MM.1S (cell line): ENCODE measurements at regions not wholly inside any gene's neighbourhood (a gene's known extent, or its start where the extent isn't known, plus 50 kb on each side); places are given as distances from the start of the nearest gene placed in this dataset.

ENCODE experiments used
- DNase-seq: peaks from one replicate; pipeline ENCODE4 v3.0.0-alpha.2; 2015
- H2AFZ ChIP-seq: fragments of 300-600 bp; sonication (generic); 2 replicates; pipeline ENCODE4 v1.6.0; 2016; ENCODE audit warnings: antibody characterized with exemption, low read length
- H3F3A ChIP-seq: fragments of 300-600 bp; sonication (generic); 2 replicates; pipeline ENCODE4 v1.6.1; 2016; ENCODE audit warnings: mild to moderate bottlenecking, antibody characterized with exemption, low read length, moderate library complexity, mixed read lengths; ENCODE audit not compliant: insufficient read depth
- H3K27ac ChIP-seq: fragments of 300-600 bp; sonication (generic); 2 replicates; pipeline ENCODE4 v1.5.1; 2016; ENCODE audit warnings: mild to moderate bottlenecking, low read length
- H3K27me3 ChIP-seq: fragments of 300-600 bp; sonication (generic); replicated peaks from 2 replicates; pipeline ENCODE4 v1.6.0; 2016; ENCODE audit warnings: low read length; ENCODE audit not compliant: insufficient read depth
- H3K36me3 ChIP-seq: fragments of 300-600 bp; sonication (generic); replicated peaks from 2 replicates; pipeline ENCODE4 v1.6.1; 2016; ENCODE audit warnings: mild to moderate bottlenecking, low read length, mixed read lengths; ENCODE audit not compliant: insufficient read depth
- H3K4me1 ChIP-seq: fragments of 300-600 bp; sonication (generic); 2 replicates; pipeline ENCODE4 v1.6.1; 2016; ENCODE audit warnings: low read length, mixed read lengths
- H3K4me2 ChIP-seq: fragments of 300-600 bp; sonication (generic); 2 replicates; pipeline ENCODE4 v1.6.0; 2016; ENCODE audit warnings: low read depth, low read length
- H3K4me3 ChIP-seq: fragments of 300-600 bp; sonication (generic); 2 replicates; pipeline ENCODE4 v1.5.1; 2016; ENCODE audit warnings: low read length, mixed read lengths
- H3K79me2 ChIP-seq: fragments of 300-600 bp; sonication (generic); 2 replicates; pipeline ENCODE4 v1.6.1; 2016; ENCODE audit warnings: mixed run types, low read length, mixed read lengths
- H3K9ac ChIP-seq: fragments of 300-600 bp; sonication (generic); 2 replicates; pipeline ENCODE4 v1.6.1; 2016; ENCODE audit warnings: low read length, mixed read lengths
- H3K9me2 ChIP-seq: fragments of 300-600 bp; sonication (generic); replicated peaks from 2 replicates; pipeline ENCODE4 v1.6.1; 2016; ENCODE audit warnings: mild to moderate bottlenecking, low read length, mixed read lengths; ENCODE audit not compliant: insufficient read depth
- H3K9me3 ChIP-seq: fragments of 300-600 bp; sonication (generic); replicated peaks from 2 replicates; pipeline ENCODE4 v1.6.1; 2016; ENCODE audit warnings: mild to moderate bottlenecking, low read length, mixed read lengths; ENCODE audit not compliant: insufficient read depth
- H4K20me1 ChIP-seq: fragments of 300-600 bp; sonication (generic); 2 replicates; pipeline ENCODE4 v1.6.1; 2016; ENCODE audit warnings: mild to moderate bottlenecking, low read length, moderate library complexity, mixed read lengths; ENCODE audit not compliant: insufficient read depth
- CTCF ChIP-seq: fragments of 300-600 bp; sonication (generic); IDR thresholded peaks from 2 replicates; pipeline ENCODE4 v1.5.1; 2016; ENCODE audit warnings: antibody characterized with exemption, low read length, mixed read lengths
- EZH2 ChIP-seq: fragments of 300-600 bp; sonication (generic); optimal IDR thresholded peaks from 2 replicates; pipeline ENCODE3; 2017; ENCODE audit warnings: low read depth, mild to moderate bottlenecking, antibody characterized with exemption, low read length, mixed read lengths
- EZH2phosphoT487 ChIP-seq: fragments of 300-600 bp; sonication (generic); IDR thresholded peaks from 2 replicates; pipeline ENCODE4 v1.6.1; 2018; ENCODE audit warnings: antibody characterized with exemption, low read length

- H3K36me3 ChIP-seq = no peaks in the 10 kb centered on the region
- no peaks in the 10 kb centered on the region for H3F3A ChIP-seq
- no peaks in the 10 kb centered on the region for H3K27me3 ChIP-seq
These were observed 821.3 kb downstream of the TFAP2A start for GRCh38 chr6:9593554-9593953.

GRCh38 chr6:9583753-9584352, 831.0 kb downstream of the TFAP2A start:
- Histone ChIP-seq H3K4me2 (no peak overlapping the region), H3K79me2 (no peaks in the 10 kb centered on the region), H3K9me2 (no peaks in the 10 kb centered on the region), H3K9me3 (no peaks in the 10 kb centered on the region), H3F3A (no peaks in the 10 kb centered on the region), H3K27me3 (no peaks in the 10 kb centered on the region), H3K4me1 (no peaks in the 10 kb centered on the region), H3K9ac (no peak overlapping the region), H2AFZ (no peak overlapping the region), H3K4me3 (no peak overlapping the region), H3K36me3 (no peaks in the 10 kb centered on the region), H4K20me1 (no peaks in the 10 kb centered on the region), H3K27ac (no peak overlapping the region)
- no peak for DNase-seq
- TF ChIP-seq EZH2phosphoT487 (no peak), EZH2 (no peak), CTCF (no peak)

More at GRCh38 chr6:9593554-9593953, 821.3 kb downstream of the TFAP2A start:
- Histone ChIP-seq H3K4me1 (no peaks in the 10 kb centered on the region), H3K79me2 (no peaks in the 10 kb centered on the region), H3K9me2 (no peaks in the 10 kb centered on the region), H3K9ac (no peak overlapping the region), H3K4me3 (no peak overlapping the region), H2AFZ (no peak overlapping the region), H4K20me1 (no peaks in the 10 kb centered on the region), H3K4me2 (no peak overlapping the region), H3K27ac (no peak overlapping the region), H3K9me3 (no peaks in the 10 kb centered on the region)
- TF ChIP-seq EZH2 (no peak), EZH2phosphoT487 (no peak), CTCF (no peak)
- DNase-seq = no peak

GRCh38 chr6:9581155-9581554, 833.7 kb downstream of the TFAP2A start:
- Histone ChIP-seq H3K4me1 (no peaks in the 10 kb centered on the region), H3K27me3 (no peaks in the 10 kb centered on the region)
- no peak for DNase-seq

GRCh38 chr6:9576521-9576920, 838.4 kb downstream of the TFAP2A start:
- Histone ChIP-seq H3K36me3 (no peaks in the 10 kb centered on the region), H3K79me2 (no peaks in the 10 kb centered on the region), H3K4me1 (no peaks in the 10 kb centered on the region), H3K9me2 (no peaks in the 10 kb centered on the region), H3K9ac (no peak overlapping the region), H2AFZ (no peak overlapping the region), H3K4me2 (no peak overlapping the region), H3K27ac (no peak overlapping the region), H3K4me3 (no peak overlapping the region), H3F3A (no peaks in the 10 kb centered on the region), H3K9me3 (no peaks in the 10 kb centered on the region), H4K20me1 (no peaks in the 10 kb centered on the region), H3K27me3 (no peaks in the 10 kb centered on the region)
- no peak for TF ChIP-seq CTCF
- TF ChIP-seq EZH2phosphoT487 = no peak
- no peak for TF ChIP-seq EZH2
- DNase-seq = no peak

More at GRCh38 chr6:9581155-9581554, 833.7 kb downstream of the TFAP2A start:
- H3K4me3 ChIP-seq = no peak overlapping the region
- no peaks in the 10 kb centered on the region for H3K9me3 ChIP-seq
- no peaks in the 10 kb centered on the region for H3K9me2 ChIP-seq
- no peaks in the 10 kb centered on the region for H4K20me1 ChIP-seq
- no peak overlapping the region for H3K4me2 ChIP-seq
- no peak for TF ChIP-seq EZH2
- H3K79me2 ChIP-seq = no peaks in the 10 kb centered on the region
- H3K27ac ChIP-seq = no peak overlapping the region
- H3K9ac ChIP-seq = no peak overlapping the region
- no peaks in the 10 kb centered on the region for H3K36me3 ChIP-seq
- no peaks in the 10 kb centered on the region for H3F3A ChIP-seq
- H2AFZ ChIP-seq = no peak overlapping the region
